NCI-H146 treated with DMSO at 0.1 percent for 48 hours (cell line): ENCODE measurements at regions not wholly inside any gene's neighbourhood (a gene's known extent, or its start where the extent isn't known, plus 50 kb on each side); places are given as distances from the start of the nearest gene placed in this dataset.
A peak's percentile ranks its signal among the peaks of the same experiment; 100 is the strongest.
"Not testable (repeated sequence)": the region's sequence is repeated elsewhere in the genome, so short reads cannot be mapped to it uniquely, and the experiment has no call there.

ENCODE experiments used
- DNase-seq: peaks from one replicate; lab custom pipeline; 2025; ENCODE audit not compliant: unreplicated experiment; lab: John Stamatoyannopoulos, UW

DNA sequence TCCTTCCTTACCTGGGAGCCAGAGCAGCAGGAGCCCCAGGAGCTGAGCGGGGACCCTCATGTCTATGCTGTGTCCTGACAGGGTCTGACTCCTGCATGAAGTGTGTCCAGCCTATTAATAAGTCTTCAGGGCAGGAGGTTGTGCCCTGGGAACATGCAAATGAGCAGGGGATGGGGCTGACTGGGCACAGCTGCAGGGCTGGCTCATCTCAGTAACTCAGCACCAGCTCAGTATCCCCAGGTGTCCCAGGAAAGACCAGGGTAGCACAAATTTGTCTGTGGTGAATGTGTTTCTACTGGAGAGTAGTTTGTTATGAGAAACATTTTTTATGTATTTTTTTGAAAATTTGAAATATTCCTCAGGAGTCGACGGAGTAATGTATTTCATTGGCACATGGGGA, 301.3 kb downstream of the RPIA start:
- DNase-seq: not testable (repeated sequence)

DNA sequence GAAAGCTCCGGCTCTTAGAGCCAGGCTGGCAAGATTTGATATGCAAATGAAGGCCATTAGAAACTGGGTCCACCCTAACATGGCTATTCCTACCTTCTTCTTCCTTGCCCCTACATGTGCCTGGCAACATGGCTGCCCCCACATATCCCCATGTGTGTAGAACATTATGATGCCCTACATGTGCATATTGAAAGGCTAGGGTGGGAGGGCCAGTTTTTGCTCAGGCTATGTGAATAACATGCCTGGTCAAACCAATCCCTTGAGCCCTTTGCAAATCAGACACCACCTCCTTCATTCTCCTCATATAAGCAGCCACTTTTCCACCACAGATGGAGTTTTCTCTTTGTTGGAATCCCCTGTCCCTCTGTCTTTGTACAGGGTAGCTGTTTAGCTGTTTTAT, 303.4 kb downstream of the RPIA start:
- not testable (repeated sequence) for DNase-seq

DNA sequence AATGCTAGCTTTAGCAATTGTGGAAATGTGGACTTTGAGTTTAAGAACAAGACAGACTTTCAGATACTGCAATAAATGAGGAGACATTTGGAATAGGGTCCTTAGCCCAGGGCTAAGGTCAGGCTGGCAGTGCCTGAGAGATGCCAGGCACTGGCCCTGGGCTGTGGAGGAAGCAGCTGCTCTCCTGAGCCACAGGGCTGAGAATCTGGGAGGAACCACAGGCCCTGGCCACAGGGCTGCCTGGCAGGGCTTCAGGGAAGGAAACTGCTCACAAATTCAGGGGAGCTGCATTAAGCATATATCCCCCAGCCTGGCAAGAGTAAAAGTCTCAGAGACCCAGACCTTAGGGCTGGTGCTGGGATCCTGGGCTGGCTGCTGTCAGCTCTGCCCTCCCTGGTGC, 305.1 kb downstream of the RPIA start:
- DNase-seq: not testable (repeated sequence)

DNA sequence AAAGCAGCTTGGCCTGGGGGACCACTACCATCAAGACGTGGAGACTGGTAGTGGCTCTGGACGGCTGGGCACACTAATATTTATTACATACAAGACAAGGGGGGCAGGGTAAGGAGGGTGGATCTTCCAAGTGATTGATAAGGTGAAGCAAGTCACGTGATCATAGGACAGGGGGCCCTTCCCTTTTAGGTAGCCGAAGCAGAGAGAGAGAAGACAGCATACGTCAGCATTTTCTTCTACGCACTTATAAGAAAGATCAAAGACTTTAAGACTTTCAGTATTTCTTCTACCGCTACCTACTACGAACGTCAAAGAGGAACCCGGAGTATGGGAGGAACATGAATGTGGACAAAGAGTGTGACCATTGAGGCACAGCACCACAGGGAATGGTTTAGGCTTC, 307.9 kb downstream of the RPIA start:
- no peak for DNase-seq

DNA sequence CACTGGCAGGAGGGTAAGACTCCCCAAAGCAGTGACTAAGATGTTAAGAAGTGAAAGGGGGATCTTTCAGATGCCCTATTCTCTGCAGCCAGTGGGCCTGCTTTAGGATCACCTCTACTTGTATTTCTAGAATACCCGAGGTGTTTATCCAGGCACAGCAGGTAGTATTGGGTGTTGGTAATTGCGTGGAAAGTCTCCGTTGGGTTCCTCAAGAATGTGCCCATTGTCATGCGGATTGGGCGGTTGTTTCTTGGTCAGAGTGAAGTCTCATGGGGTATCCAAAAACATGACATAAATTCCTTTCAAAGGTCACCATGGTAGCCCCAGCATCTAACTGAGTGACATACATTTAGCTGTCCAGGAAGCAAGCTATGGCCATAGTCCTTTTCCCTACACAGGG, 308.8 kb downstream of the RPIA start:
- DNase-seq: no peak

DNA sequence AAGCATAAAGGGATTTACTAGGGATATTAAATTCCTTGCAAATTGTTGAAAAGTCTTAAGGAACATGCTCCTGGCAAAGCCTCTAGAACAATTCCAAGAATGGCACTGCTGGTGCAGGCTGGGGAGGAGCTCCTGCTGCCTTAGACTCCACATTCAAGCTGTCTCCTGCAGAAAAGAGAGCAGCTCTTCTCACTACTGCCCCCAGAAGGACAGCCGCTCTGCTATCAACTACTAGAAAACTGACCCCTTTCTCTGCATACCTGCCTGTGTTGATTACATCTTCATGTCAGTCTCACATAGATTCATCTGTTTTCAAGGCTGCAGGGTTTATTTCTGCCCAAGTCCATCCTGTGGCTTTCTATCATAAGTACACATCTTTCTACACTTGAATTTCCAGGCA, 312.8 kb downstream of the RPIA start:
- DNase-seq: not testable (repeated sequence)

DNA sequence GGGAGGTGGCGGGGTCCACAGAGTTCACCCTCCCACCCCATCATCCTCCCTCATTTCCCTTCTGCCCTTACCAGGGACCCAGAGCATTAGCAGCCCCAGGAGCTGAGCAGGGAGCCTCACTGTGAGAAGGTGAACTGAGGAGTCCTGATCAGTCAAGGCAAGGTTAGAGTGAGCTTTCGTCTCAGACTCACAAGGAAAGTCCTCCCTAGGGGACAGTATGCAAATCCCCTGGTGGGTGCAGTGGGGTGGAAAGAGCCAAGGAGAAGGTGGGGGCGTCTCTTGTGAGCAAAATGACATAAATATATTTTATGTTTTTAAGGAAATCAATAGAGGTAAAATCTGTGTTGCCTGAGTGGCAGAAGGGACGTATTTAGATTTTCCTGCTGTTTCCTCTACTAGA, 329.1 kb downstream of the RPIA start:
- not testable (repeated sequence) for DNase-seq

DNA sequence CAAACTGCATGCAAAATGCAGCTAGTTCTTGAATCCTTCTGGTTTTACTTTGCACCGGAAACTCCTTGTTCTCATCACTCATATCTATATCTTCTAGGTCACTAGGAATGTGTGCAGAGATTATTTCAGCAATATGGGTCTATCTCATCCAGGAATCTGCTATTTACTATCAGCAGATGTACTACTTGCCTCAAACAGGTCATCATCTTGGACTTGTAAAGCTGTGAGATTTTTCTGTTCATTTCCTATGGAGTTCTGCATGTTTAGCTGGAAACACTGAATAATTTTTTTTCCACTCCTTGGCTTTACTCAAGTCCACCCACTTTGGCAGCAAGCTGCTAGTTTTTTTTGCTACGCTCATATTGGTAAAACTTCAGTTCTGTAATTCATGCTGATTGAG, 334.8 kb downstream of the RPIA start:
- not testable (repeated sequence) for DNase-seq

DNA sequence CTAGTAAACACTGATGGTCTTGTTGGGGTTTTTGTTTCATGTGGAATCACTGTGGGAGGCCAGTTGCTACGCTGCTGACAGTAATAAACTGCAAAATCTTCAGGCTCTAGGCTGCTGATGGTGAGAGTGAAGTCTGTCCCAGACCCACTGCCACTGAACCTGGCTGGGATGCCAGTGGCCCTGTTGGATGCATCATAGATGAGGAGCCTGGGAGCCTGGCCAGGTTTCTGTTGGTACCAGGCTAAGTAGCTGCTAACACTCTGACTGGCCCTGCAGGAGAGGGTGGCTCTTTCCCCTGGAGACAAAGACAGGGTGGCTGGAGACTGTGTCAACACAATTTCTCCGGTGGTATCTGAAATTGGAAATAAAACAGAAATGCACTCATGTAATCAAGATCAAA, 335.6 kb downstream of the RPIA start:
- not testable (repeated sequence) for DNase-seq

DNA sequence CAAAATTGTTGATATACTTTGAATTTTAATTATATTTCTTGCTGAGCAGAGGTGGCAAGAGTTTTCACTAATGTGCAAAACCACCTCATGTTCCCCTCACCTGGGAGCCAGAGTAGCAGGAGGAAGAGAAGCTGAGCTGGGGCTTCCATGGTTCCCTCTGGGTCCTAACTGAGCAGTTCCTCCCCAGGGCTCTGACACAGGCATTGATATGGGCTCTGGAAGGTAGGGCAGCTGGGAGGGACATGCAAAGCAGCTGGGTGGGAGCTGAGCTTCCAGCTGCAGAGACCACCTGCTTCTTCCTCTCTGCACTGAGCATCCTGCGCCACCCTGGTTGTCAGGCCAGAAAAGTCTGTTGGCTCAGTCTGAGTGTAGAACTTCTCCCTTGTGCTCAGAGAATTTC, 336.1 kb downstream of the RPIA start:
- not testable (repeated sequence) for DNase-seq

DNA sequence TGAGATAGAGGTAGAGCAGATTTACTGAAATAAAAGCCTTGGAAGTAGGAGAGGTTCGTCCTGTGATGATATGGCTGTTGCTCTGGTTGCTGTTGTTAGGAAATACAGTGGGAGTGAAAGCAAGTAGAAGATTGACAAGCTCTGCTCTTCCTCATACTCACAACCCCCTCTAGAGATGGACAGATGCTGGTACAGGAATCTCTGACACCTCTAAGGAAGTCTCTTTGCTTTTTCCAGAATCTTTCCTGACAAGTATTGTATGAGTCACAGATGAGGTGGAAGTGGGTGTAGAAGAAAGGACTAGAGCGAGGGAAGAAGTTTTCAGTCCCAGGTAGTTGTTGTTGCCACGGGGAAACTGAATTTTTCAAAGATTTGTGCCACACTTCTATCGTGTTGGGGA, 337.8 kb downstream of the RPIA start:
- DNase-seq: not testable (repeated sequence)

DNA sequence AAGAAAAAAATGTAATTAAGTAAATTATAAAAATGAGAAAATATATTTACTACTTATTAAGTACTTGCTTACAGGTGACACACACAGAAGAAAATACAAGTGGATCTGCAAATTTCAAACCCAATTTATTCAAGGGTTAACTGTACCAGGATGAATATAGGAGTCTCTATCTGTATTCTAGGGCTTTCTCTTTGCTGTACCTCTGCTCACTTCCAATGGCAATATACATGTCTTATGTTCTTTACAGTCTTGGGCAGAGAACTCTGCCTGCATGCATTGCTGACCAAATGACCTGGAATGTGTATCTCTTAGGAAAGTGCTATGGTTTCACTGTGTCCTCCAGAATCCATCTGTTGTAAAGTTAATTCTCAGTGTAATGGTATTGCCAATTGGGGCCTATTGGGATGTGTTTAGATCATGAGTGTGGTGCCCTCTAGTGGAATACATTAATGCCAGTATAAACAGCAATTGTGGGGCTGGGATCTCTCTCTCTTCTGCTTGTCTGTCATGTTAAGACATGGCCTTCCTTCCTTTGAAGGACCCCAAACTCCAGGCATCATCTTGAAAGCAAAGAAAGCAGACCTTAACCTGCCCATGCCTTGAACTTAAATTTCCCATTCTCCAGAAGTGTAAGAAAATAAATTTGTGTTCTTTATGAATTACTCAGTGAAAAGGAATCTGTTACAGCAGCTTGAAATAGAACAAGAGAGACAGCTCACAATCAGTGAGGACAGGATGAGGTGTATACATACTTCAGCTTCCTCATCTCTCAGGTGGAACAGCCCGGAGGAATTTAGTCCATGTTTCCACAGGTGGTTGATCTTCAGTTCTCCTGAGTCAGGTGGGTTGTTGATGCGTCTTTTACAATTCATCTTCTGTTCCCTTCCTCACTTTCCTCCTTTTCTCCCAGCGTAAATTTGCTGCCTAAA, 356.9 kb downstream of the RPIA start:
- DNase-seq: peak; percentile 5

DNA sequence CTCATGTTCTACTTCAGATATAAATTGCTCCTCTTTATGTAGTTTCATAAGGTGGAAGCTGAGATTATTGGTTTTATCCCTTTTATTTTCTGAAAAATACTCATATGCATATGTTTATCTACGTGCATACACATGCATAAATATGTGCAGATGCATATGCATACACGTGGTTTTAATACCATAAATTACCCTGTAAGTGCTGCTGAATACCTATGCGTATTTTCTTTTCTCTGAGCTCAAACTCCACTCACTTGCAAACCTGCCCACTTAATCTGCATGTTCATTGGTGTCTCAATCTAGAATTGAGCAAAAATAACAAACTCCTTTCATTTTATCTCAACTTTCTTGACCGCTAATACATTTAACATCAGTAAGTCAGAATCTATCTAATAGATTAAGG, 367.1 kb downstream of the RPIA start:
- DNase-seq: not testable (repeated sequence)

DNA sequence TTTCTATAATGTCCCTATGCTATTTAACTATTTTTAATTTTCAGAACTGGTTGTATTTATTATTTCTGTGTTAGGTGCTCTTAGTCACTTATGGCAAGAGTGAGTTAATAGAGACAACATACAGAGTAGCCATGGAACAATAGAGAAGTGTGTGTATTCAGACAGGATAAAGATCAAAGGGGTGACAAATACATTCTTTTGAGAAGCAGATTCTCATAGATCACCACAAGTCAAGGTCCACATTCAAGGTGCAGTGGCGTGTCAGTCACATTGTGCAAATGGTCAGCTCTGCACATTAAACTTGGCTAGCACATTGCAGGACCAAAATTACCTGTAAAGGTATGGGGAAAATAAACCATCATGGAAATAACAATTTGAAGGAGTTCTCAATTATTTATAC, 369.7 kb downstream of the RPIA start:
- not testable (repeated sequence) for DNase-seq

DNA sequence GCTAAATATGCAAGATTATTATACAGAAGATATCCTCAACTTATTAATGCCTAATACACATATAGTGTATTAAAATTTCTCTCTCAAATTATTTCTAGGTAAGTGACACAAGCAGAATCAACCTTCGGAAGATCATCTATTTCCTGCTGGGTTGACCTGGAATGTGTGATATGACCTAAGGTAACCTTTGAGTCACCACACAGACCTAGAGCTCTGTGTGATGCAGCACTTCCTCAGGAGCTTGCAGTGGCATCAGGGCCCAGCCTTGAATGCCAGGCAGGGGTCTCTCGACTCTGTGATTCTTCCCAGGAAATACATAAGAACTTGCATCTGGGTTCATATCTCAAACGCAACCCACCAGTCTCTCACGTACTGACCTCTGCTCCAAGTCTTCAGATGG, 385.3 kb downstream of the RPIA start:
- not testable (repeated sequence) for DNase-seq

DNA sequence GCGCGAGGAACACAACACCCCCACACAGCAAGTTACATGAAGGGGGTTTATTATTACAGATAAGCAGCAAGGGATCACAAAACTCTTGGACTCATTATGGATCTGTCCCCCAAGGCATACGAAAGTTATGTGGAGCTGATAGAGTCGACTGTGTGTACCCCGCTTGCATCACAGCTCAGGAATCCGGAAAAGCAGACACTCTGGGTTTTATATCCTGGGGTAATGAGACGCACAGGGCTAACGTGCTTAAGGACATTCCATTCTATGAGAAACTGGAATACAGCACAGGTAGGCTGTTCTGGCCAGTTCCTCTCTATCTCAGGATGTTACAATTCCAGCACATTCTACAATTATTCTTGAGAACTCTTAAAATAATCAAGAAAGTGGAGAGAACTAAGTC, 401.4 kb downstream of the RPIA start:
- not testable (repeated sequence) for DNase-seq

DNA sequence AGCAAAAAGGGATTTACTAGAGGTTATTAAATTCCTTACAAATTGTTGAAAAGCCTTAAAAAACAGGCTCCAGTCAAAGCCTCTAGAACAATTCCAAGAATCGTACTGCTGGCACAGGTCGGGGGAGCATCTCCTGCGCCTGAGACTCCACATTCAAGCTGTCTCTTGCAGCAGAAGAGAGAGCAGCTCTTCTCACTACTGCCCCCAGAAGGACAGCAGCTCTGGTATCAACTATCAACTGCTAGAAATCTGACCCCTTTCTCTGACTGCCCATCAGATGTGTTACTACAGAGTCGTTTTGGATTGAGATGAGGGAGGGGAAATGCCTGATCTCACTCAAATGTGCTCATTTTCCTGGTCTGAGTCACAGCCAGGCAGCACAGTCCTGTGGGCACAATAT, 403.6 kb downstream of the RPIA start:
- DNase-seq: not testable (repeated sequence)

DNA sequence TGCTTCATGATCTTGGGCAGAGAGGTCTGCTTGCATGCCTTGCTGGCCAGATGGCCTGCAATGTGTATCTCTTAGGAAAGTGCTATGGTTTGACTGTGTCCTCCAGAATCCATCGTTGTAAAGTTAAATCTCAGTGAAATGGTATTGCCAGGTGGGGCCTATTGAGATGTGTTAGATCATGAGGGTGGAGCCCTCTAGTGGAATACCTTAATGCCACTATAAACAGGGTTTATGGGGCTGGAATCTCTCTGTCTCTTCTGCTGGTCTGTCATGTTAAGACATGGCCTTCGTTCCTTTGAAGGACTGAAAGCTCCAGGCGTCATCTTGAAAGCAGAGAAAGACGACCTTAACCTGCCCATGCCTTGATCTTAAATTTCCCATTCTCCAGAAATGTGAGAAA, 411.1 kb downstream of the RPIA start:
- not testable (repeated sequence) for DNase-seq

DNA sequence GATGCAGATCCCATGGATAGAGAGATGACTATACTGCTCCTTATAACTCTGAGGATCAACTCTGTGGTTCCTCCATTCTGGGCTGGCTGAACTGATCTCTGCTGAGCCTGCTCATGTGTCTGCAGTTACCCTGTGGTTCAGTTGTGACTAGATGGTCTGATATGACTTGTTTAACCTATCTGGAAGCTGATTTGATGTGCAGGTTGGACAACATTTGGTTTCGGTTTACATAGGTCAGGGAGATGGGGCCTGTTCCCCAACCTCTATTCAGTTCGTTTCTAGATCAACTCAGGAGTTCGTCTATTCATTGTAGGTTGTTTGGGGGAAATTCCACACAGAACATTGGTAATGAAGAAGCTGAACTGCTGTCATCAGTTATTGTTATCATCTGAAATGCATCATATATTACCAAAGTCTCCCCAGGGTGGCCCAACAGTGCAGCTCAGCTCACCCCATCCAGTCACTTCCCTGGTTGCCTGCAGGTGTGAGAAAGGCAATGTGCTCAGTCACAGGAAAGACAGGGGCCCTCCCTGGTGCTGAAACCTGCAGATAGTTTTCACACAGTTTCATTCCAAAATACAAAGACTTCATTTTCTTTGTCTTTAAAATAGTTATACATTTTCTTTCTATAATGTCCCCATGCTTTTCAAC, 415.0 kb downstream of the RPIA start:
- DNase-seq: not testable (repeated sequence)

DNA sequence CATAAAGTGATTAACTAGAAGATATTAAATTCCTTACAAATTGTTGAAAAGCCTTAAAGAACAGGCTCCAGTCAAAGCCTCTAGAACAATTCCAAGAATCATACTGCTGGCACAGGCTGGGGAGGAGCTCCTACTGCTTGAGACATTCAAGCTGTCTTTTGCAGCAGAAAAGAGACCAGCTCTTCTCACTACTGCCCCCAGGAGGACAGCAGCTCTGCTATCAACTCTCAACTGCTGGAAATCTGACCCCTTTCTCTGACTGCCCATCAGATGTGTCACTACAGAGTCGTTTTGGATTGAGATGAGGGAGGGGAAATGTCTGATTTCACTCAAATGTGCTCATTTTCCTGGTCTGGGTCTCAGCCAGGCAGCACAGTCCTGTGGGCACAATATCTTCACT, 421.0 kb downstream of the RPIA start:
- DNase-seq: not testable (repeated sequence)

DNA sequence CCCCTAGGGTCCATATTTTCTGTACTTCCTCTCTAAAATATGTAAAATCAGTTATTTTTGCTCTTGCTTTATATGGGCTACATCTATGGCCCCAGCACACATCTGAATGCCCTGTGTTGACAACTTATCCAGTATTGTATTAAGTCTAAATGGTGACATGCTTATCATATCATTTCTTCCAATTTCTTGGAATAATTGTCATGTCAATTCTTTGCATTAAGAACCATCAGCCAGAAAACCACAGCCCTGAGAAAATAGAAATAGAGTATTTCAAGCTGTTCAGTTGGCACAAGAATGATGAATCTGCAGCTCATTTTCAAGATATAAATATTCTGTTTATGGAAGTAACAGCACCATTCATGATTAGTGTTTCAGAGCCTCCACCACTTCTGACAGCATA, 421.8 kb downstream of the RPIA start:
- DNase-seq: not testable (repeated sequence)

DNA sequence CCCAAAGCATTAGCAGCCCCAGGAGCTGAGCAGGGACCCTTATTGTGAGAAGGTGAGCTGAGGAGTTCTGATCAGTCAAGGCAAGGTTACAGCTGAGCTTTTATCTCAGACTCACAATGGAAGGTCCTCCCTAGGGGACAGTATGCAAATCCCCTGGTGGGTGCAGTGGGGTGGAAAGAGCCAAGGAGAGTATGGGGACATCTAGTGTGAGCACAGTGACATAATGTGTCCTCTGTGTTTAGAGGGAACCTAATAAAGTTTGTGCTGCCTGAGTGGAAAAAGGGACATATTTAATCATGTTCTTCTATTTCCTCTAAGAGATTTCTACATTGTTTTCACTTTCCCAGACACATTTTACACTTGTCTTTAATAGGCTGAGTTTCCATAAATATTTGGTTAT, 438.0 kb downstream of the RPIA start:
- DNase-seq: not testable (repeated sequence)
